Trophoblast cell (in vitro differentiated cells and primary cell): ENCODE measurements at regions not wholly inside any gene's neighbourhood (a gene's known extent, or its start where the extent isn't known, plus 50 kb on each side); places are given as distances from the start of the nearest gene placed in this dataset.

Source experiments
- DNase-seq, 2 donors: peaks; one replicate each; pipeline ENCODE4 v3.0.0-alpha.2; 2016
- H2AFZ ChIP-seq: 2 replicates; pipeline ENCODE4 v1.6.1; 2013; ENCODE audit warnings: low read length, moderate library complexity, mild to moderate bottlenecking; ENCODE audit not compliant: insufficient read depth, poor library complexity
- H2AK5ac ChIP-seq: 2 replicates; pipeline ENCODE4 v1.6.1; 2013; ENCODE audit warnings: mild to moderate bottlenecking, low read length
- H2BK120ac ChIP-seq: 2 replicates; pipeline ENCODE4 v1.6.1; 2013; ENCODE audit warnings: low read length, mild to moderate bottlenecking, moderate library complexity; ENCODE audit not compliant: insufficient read depth, poor library complexity
- H2BK12ac ChIP-seq: 2 replicates; pipeline ENCODE4 v1.6.1; 2013; ENCODE audit warnings: mild to moderate bottlenecking, low read length, moderate library complexity
- H2BK5ac ChIP-seq: 2 replicates; pipeline ENCODE4 v1.6.1; 2013; ENCODE audit warnings: low read length, low read depth, moderate library complexity, mild to moderate bottlenecking; ENCODE audit not compliant: poor library complexity
- H3K14ac ChIP-seq: 2 replicates; pipeline ENCODE4 v1.6.1; 2013; ENCODE audit warnings: mild to moderate bottlenecking, low read length
- H3K18ac ChIP-seq: 2 replicates; pipeline ENCODE4 v1.6.1; 2013; ENCODE audit warnings: mild to moderate bottlenecking, low read length
- H3K23ac ChIP-seq: 2 replicates; pipeline ENCODE4 v1.6.1; 2013; ENCODE audit warnings: low read length
- H3K27ac ChIP-seq: 2 replicates; pipeline ENCODE4 v1.5.1; 2013; ENCODE audit warnings: low read depth, mild to moderate bottlenecking, inconsistent platforms, low read length, moderate library complexity
- H3K27me3 ChIP-seq: 2 replicates; pipeline ENCODE4 v1.6.1; 2013; ENCODE audit warnings: inconsistent platforms, mild to moderate bottlenecking, low read length, moderate library complexity; ENCODE audit not compliant: insufficient read depth
- H3K36me3 ChIP-seq, 2 experiments: 1 replicate in 1 of 2; 2 replicates in 1 of 2; pipeline ENCODE4 v1.6.1; 2013; ENCODE audit warnings: low read length in 2 of 2, mild to moderate bottlenecking in 2 of 2, moderate library complexity in 1 of 2; ENCODE audit not compliant: insufficient read depth in 2 of 2, control insufficient read depth in 1 of 2
- H3K4ac ChIP-seq: 2 replicates; pipeline ENCODE4 v1.6.1; 2013; ENCODE audit warnings: low read depth, mild to moderate bottlenecking, low read length, moderate library complexity
- H3K4me1 ChIP-seq, 2 experiments: 1 replicate in 1 of 2; 2 replicates in 1 of 2; pipeline ENCODE4 v1.6.1; 2013; ENCODE audit warnings: low read length in 2 of 2, mild to moderate bottlenecking in 2 of 2, moderate library complexity in 1 of 2; ENCODE audit not compliant: insufficient read depth in 2 of 2, control insufficient read depth in 1 of 2
- H3K4me2 ChIP-seq: 2 replicates; pipeline ENCODE4 v1.6.1; 2013; ENCODE audit warnings: inconsistent platforms, mild to moderate bottlenecking, low read length, moderate library complexity
- H3K4me3 ChIP-seq: 2 replicates; pipeline ENCODE4 v1.5.1; 2013; ENCODE audit warnings: mild to moderate bottlenecking, low read depth, low read length, inconsistent platforms
- H3K79me1 ChIP-seq: one replicate; pipeline ENCODE4 v1.6.1; 2013; ENCODE audit warnings: low read length
- H3K79me2 ChIP-seq: 2 replicates; pipeline ENCODE4 v1.6.1; 2013; ENCODE audit warnings: low read length, mild to moderate bottlenecking; ENCODE audit not compliant: control insufficient read depth, insufficient read depth, poor library complexity
- H3K9ac ChIP-seq: 2 replicates; pipeline ENCODE4 v1.6.1; 2013; ENCODE audit warnings: mild to moderate bottlenecking, low read length
- H3K9me3 ChIP-seq: 2 replicates; pipeline ENCODE4 v1.6.1; 2013; ENCODE audit warnings: low read depth, mild to moderate bottlenecking, control low read depth, inconsistent platforms, low read length; ENCODE audit not compliant: insufficient read depth
- H4K12ac ChIP-seq: 2 replicates; pipeline ENCODE4 v1.6.1; 2013; ENCODE audit warnings: low read depth, mild to moderate bottlenecking, low read length, moderate library complexity
- H4K8ac ChIP-seq: 2 replicates; pipeline ENCODE4 v1.6.1; 2013; ENCODE audit warnings: low read depth, mild to moderate bottlenecking, low read length, moderate library complexity
- H4K91ac ChIP-seq: one replicate; pipeline ENCODE4 v1.6.1; 2013; ENCODE audit warnings: low read depth, mild to moderate bottlenecking, low read length, moderate library complexity
- WGBS: extraction: QIAGEN DNeasy Blood & Tissue Kit; methylation state at CpG from one replicate; pipeline ENCODE4 v1.1.7; 2013; ENCODE audit warnings: missing lambda C conversion rate; ENCODE audit not compliant: insufficient read length, insufficient coverage; ENCODE audit errors: extremely low coverage; 5-methylcytosine and 5-hydroxymethylcytosine counted together

DNA sequence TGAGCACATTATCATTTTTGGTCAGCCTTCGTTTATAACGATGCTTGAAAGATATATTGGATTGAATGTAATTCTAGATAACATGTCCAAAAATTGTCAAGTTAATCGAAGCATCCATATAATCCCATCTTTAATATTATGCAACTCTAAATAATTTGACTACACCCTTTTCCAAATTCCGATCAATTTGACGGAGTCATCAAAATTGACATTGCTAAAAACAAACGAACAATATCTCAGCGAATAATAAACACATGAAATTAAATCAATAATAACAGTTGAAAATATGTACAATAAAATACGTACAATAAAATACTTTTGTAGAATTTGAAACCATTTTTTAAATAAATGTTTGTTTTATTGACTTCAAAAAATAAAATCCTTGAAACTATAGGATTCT, 1516.4 kb downstream of the EFNB2 start:
- Histone ChIP-seq H2BK5ac (no peak overlapping the region), H4K12ac (no peak overlapping the region), H3K23ac (no peak overlapping the region), H3K9me3 (no peaks in the 10 kb centered on the region), H3K4me2 (no peak overlapping the region), H3K79me1 (no peaks in the 10 kb centered on the region), H2BK120ac (no peak overlapping the region), H3K27ac (no peak overlapping the region), H2AFZ (no peak overlapping the region), H3K79me2 (no peaks in the 10 kb centered on the region), H3K9ac (no peak overlapping the region), H4K8ac (no peak overlapping the region), H3K4ac (no peak overlapping the region), H3K27me3 (no peaks in the 10 kb centered on the region), H3K4me1 (no peaks in the 10 kb centered on the region), H3K36me3 (no peaks in the 10 kb centered on the region), H3K14ac (no peak overlapping the region), H2BK12ac (no peak overlapping the region), H2AK5ac (no peak overlapping the region), H3K18ac (no peak overlapping the region), H3K4me3 (no peak overlapping the region), H4K91ac (no peak overlapping the region)
- no CpG with 5 or more reads among the region's 8 CpGs for WGBS
- DNase-seq = no peak

DNA sequence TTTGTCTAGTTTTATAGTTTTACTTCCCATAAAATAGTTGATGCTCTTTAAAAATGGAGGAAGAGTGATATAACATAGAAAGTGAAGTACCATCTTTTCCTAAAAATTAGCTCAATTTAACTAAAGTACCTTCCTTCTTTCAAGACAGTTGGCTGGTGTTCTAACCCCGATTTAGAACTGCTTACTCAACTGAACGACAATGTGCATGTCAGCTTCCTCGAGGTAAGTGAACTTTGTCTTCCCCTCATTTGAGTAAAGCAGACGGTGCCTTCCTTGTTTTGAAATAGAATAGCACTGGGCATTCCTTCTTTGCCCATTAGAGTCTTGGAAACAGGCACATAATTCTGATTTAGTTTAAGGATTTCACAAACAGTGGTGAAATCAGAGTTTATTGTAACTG, 1519.2 kb downstream of the EFNB2 start:
- Histone ChIP-seq H3K4me3 (no peak overlapping the region), H3K36me3 (no peaks in the 10 kb centered on the region), H3K79me2 (no peaks in the 10 kb centered on the region), H4K91ac (no peak overlapping the region), H3K4me1 (no peaks in the 10 kb centered on the region), H3K79me1 (no peaks in the 10 kb centered on the region), H3K4me2 (no peak overlapping the region), H2AFZ (no peak overlapping the region), H2AK5ac (no peak overlapping the region), H2BK5ac (no peak overlapping the region), H3K23ac (no peak overlapping the region), H3K9me3 (no peaks in the 10 kb centered on the region), H3K4ac (no peak overlapping the region), H3K9ac (no peak overlapping the region), H3K27me3 (no peaks in the 10 kb centered on the region), H2BK12ac (no peak overlapping the region), H3K14ac (no peak overlapping the region), H4K12ac (no peak overlapping the region), H4K8ac (no peak overlapping the region), H3K27ac (no peak overlapping the region), H2BK120ac (no peak overlapping the region), H3K18ac (no peak overlapping the region)
- no peak for DNase-seq
- no CpG with 5 or more reads among the region's 4 CpGs for WGBS

DNA sequence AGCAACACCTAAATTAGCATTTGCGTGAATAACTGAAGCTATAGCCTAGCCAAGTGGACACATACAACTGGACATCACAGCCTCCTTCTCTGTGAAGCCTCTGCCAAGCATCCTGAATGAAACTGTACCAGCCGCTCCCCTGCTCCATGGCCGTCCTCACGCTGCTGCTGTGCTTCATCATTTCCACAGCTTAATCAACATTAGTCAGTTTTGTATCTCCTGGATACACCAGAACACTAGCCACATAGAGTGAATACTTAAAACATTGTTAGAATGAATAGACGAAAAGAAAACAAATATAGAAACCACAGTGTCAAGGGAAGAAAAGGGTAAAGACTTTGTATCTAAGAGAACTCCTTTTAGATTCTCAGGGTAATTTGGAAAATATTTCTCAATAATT, 1526.9 kb downstream of the EFNB2 start:
- Histone ChIP-seq H3K14ac (no peak overlapping the region), H3K27ac (no peak overlapping the region), H3K79me1 (no peaks in the 10 kb centered on the region), H3K9ac (peak overlapping the region; percentile 7), H4K91ac (no peak overlapping the region), H2BK120ac (no peak overlapping the region), H3K4ac (no peak overlapping the region), H3K79me2 (no peaks in the 10 kb centered on the region), H2AK5ac (no peak overlapping the region), H3K4me2 (no peak overlapping the region), H3K9me3 (no peaks in the 10 kb centered on the region), H4K12ac (no peak overlapping the region), H3K4me1 (no peaks in the 10 kb centered on the region), H2BK5ac (no peak overlapping the region), H2BK12ac (no peak overlapping the region), H3K18ac (no peak overlapping the region), H4K8ac (no peak overlapping the region), H3K23ac (no peak overlapping the region), H2AFZ (no peak overlapping the region), H3K4me3 (no peak overlapping the region), H3K36me3 (no peaks in the 10 kb centered on the region), H3K27me3 (no peaks in the 10 kb centered on the region)
- no peak for DNase-seq
- WGBS = no CpG with 5 or more reads among the region's 5 CpGs

DNA sequence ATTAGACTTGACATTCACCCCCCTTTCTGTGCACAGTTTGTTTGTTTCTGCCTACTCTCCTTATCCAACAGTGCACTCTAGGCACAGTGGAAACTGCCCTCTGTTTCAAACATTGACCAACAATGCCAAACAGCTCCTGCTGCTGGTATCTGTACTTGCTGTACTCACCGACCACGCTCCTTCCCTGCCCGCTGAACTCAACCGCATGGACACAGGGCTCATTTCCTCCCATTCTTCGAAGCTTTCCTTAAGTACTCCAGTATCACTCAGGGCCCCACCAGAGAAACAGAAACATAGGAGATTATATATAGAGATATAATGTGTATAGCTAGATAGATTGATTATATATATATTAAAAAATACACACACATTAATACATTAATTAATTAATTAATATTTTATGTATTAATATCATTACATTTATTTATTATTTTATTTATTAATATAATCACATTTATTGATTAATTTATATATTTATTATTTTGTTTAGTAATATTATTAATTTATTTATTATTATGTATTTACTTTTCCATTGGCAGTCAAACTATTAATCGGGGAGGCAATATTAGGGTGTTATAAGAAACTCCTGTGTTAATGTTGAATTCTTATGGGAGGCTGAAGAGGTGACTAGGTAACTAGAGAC, 1528.2 kb downstream of the EFNB2 start:
- Histone ChIP-seq H2BK12ac (no peak overlapping the region), H3K4me2 (no peak overlapping the region), H2AFZ (no peak overlapping the region), H3K27ac (no peak overlapping the region), H3K23ac (no peak overlapping the region), H3K14ac (no peak overlapping the region), H2AK5ac (no peak overlapping the region), H3K4me3 (no peak overlapping the region), H3K9ac (no peak overlapping the region), H3K4me1 (no peaks in the 10 kb centered on the region), H2BK5ac (no peak overlapping the region), H3K9me3 (no peaks in the 10 kb centered on the region), H3K79me2 (no peaks in the 10 kb centered on the region), H3K18ac (no peak overlapping the region), H4K91ac (no peak overlapping the region), H3K36me3 (no peaks in the 10 kb centered on the region), H3K79me1 (no peaks in the 10 kb centered on the region), H3K27me3 (no peaks in the 10 kb centered on the region), H3K4ac (no peak overlapping the region), H2BK120ac (no peak overlapping the region), H4K8ac (no peak overlapping the region), H4K12ac (no peak overlapping the region)
- WGBS = no CpG with 5 or more reads among the region's 6 CpGs
- DNase-seq = peak in 1 of 2 donors; percentile 1
